ENCODE measurements at regions not wholly inside any gene's neighbourhood (a gene's known extent, or its start where the extent isn't known, plus 50 kb on each side); places are given as distances from the start of the nearest gene placed in this dataset.

GRCh38 chr10:61280303-61280702 lies 172.9 kb downstream of the TMEM26 start:
- Histone ChIP-seq H3K9me3 (ENCODE audit: control insufficient read depth in 2 of 3, insufficient read depth in 1 of 3, low read length in 3 of 3) (no peaks in the 10 kb centered on the region), H3K36me3 (ENCODE audit: control insufficient read depth in 2 of 3, insufficient read depth in 3 of 3, low read length in 3 of 3) (no peaks in the 10 kb centered on the region), H3K4me1 (ENCODE audit: control insufficient read depth in 2 of 3, insufficient read depth in 2 of 3, low read depth in 1 of 3, low read length in 3 of 3) (no peaks in the 10 kb centered on the region), H3K4me3 (ENCODE audit: low read length in 3 of 3) (no peak overlapping the region), H3K27me3 (ENCODE audit: control insufficient read depth, insufficient read depth, low read length) (no peaks in the 10 kb centered on the region), H3K9ac (ENCODE audit: low read length in 3 of 3) (no peak overlapping the region), H3K27ac (ENCODE audit: low read depth in 2 of 2, low read length in 2 of 2) (no peak overlapping the region)
- no peak for TF ChIP-seq CTCF (IDR thresholded peaks at IDR 0.05; ENCODE audit: borderline replicate concordance, extremely low read depth, insufficient read depth)
- no peak for FAIRE-seq
- intact Hi-C loops (cut with DNase I) = loop anchor here (10.0 kb wide), 1 partner anchor 456 kb away; no protein-coding TSS in a partner anchor
- no peak for DNase-seq

- Histone ChIP-seq H3K27me3 (ENCODE audit: control insufficient read depth, insufficient read depth, low read length) (no peaks in the 10 kb centered on the region), H3K4me3 (ENCODE audit: low read length in 3 of 3) (no peak overlapping the region), H3K36me3 (ENCODE audit: control insufficient read depth in 2 of 3, insufficient read depth in 3 of 3, low read length in 3 of 3) (no peaks in the 10 kb centered on the region), H3K9me3 (ENCODE audit: control insufficient read depth in 2 of 3, insufficient read depth in 1 of 3, low read length in 3 of 3) (no peaks in the 10 kb centered on the region), H3K9ac (ENCODE audit: low read length in 3 of 3) (no peak overlapping the region), H3K4me1 (ENCODE audit: control insufficient read depth in 2 of 3, insufficient read depth in 2 of 3, low read depth in 1 of 3, low read length in 3 of 3) (no peaks in the 10 kb centered on the region), H3K27ac (ENCODE audit: low read depth in 2 of 2, low read length in 2 of 2) (no peak overlapping the region)
- no peak for DNase-seq
- FAIRE-seq = no peak
- intact Hi-C loops (cut with DNase I) = no loop called here
- no peak for TF ChIP-seq CTCF (IDR thresholded peaks at IDR 0.05; ENCODE audit: borderline replicate concordance, extremely low read depth, insufficient read depth)
Measured at GRCh38 chr10:61279400-61279799, 173.8 kb downstream of the TMEM26 start.

GRCh38 chr10:61278556-61278955 lies 174.6 kb downstream of the TMEM26 start:
- Histone ChIP-seq H3K27ac (ENCODE audit: low read depth in 2 of 2, low read length in 2 of 2) (no peak overlapping the region), H3K4me1 (ENCODE audit: control insufficient read depth in 2 of 3, insufficient read depth in 2 of 3, low read depth in 1 of 3, low read length in 3 of 3) (no peaks in the 10 kb centered on the region), H3K9me3 (ENCODE audit: control insufficient read depth in 2 of 3, insufficient read depth in 1 of 3, low read length in 3 of 3) (no peaks in the 10 kb centered on the region), H3K9ac (ENCODE audit: low read length in 3 of 3) (no peak overlapping the region), H3K36me3 (ENCODE audit: control insufficient read depth in 2 of 3, insufficient read depth in 3 of 3, low read length in 3 of 3) (no peaks in the 10 kb centered on the region), H3K4me3 (ENCODE audit: low read length in 3 of 3) (no peak overlapping the region), H3K27me3 (ENCODE audit: control insufficient read depth, insufficient read depth, low read length) (no peaks in the 10 kb centered on the region)
- intact Hi-C loops (cut with DNase I) = no loop called here
- FAIRE-seq (no peak), DNase-seq (no peak)
- TF ChIP-seq CTCF (IDR thresholded peaks at IDR 0.05; ENCODE audit: borderline replicate concordance, extremely low read depth, insufficient read depth) = no peak

- TF ChIP-seq CTCF (IDR thresholded peaks at IDR 0.05; ENCODE audit: borderline replicate concordance, extremely low read depth, insufficient read depth) = no peak
- Histone ChIP-seq H3K4me3 (ENCODE audit: low read length in 3 of 3) (no peak overlapping the region), H3K27me3 (ENCODE audit: control insufficient read depth, insufficient read depth, low read length) (no peaks in the 10 kb centered on the region), H3K36me3 (ENCODE audit: control insufficient read depth in 2 of 3, insufficient read depth in 3 of 3, low read length in 3 of 3) (no peaks in the 10 kb centered on the region), H3K9me3 (ENCODE audit: control insufficient read depth in 2 of 3, insufficient read depth in 1 of 3, low read length in 3 of 3) (no peaks in the 10 kb centered on the region), H3K9ac (ENCODE audit: low read length in 3 of 3) (no peak overlapping the region), H3K4me1 (ENCODE audit: control insufficient read depth in 2 of 3, insufficient read depth in 2 of 3, low read depth in 1 of 3, low read length in 3 of 3) (no peaks in the 10 kb centered on the region), H3K27ac (ENCODE audit: low read depth in 2 of 2, low read length in 2 of 2) (no peak overlapping the region)
- no peak for FAIRE-seq
- intact Hi-C loops (cut with DNase I) = no loop called here
- no peak for DNase-seq
Measured at GRCh38 chr10:61272781-61273180, 180.4 kb downstream of the TMEM26 start.

All from kidney (tissue), 13 donors.